Nephron progenitor cell (in vitro differentiated cells): ENCODE measurements at regions not wholly inside any gene's neighbourhood (a gene's known extent, or its start where the extent isn't known, plus 50 kb on each side); places are given as distances from the start of the nearest gene placed in this dataset.

Experiments
- DNase-seq: peaks from one replicate; pipeline ENCODE4 v3.0.0; 2021
- H3K27ac Mint-ChIP-seq: 2 replicates; pipeline ENCODE4 v1.8.0; 2021; ENCODE audit warnings: mild to moderate bottlenecking, moderate library complexity, mixed read lengths
- H3K27me3 Mint-ChIP-seq: 2 replicates; pipeline ENCODE4 v1.8.0; 2021; ENCODE audit warnings: mild to moderate bottlenecking, low read depth, mixed read lengths; ENCODE audit not compliant: poor library complexity
- H3K36me3 Mint-ChIP-seq: 2 replicates; pipeline ENCODE4 v1.8.0; 2021; ENCODE audit warnings: low read depth, mixed read lengths
- H3K4me1 Mint-ChIP-seq: 2 replicates; pipeline ENCODE4 v1.8.0; 2021; ENCODE audit warnings: mixed read lengths
- H3K4me3 Mint-ChIP-seq: 2 replicates; pipeline ENCODE4 v1.8.0; 2021; ENCODE audit warnings: mild to moderate bottlenecking, moderate library complexity, mixed read lengths
- H3K9me3 Mint-ChIP-seq: 2 replicates; pipeline ENCODE4 v1.8.0; 2021; ENCODE audit warnings: mild to moderate bottlenecking, moderate library complexity, mixed read lengths
- CTCF ChIP-seq: fragments of 200-600 bp; sonication (generic); IDR thresholded peaks from 2 replicates; pipeline ENCODE4 v1.5.0; 2021; ENCODE audit warnings: antibody characterized with exemption

- H3K27me3 Mint-ChIP-seq, result no peaks in the 10 kb centered on the region
- DNase-seq, result no peak
- TF ChIP-seq CTCF, result no peak
- no peak overlapping the region for H3K4me3 Mint-ChIP-seq
- no peaks in the 10 kb centered on the region for H3K4me1 Mint-ChIP-seq
- no peaks in the 10 kb centered on the region for H3K36me3 Mint-ChIP-seq
- no peaks in the 10 kb centered on the region for H3K9me3 Mint-ChIP-seq
- H3K27ac Mint-ChIP-seq, result no peak overlapping the region
Measured at GRCh38 chr3:153896197-153896596, 225.0 kb upstream of the ARHGEF26 start.

- TF ChIP-seq CTCF, result no peak
Measured at GRCh38 chr3:153897025-153897723, 224.0 kb upstream of the ARHGEF26 start.

GRCh38 chr3:153897842-153898241 is 223.3 kb upstream of the ARHGEF26 start:
- Mint-ChIP-seq H3K27ac (no peak overlapping the region), H3K36me3 (no peaks in the 10 kb centered on the region), H3K27me3 (no peaks in the 10 kb centered on the region), H3K4me1 (no peaks in the 10 kb centered on the region), H3K4me3 (no peak overlapping the region), H3K9me3 (no peaks in the 10 kb centered on the region)
- TF ChIP-seq CTCF, result no peak
- no peak for DNase-seq

More at GRCh38 chr3:153897025-153897723, 224.0 kb upstream of the ARHGEF26 start:
- Mint-ChIP-seq H3K4me1 (no peaks in the 10 kb centered on the region), H3K27me3 (no peaks in the 10 kb centered on the region), H3K9me3 (no peaks in the 10 kb centered on the region), H3K27ac (no peak overlapping the region), H3K4me3 (no peak overlapping the region), H3K36me3 (no peaks in the 10 kb centered on the region)
- DNase-seq, result no peak

GRCh38 chr3:153901152-153901551 is 220.0 kb upstream of the ARHGEF26 start:
- H3K4me3 Mint-ChIP-seq, result no peak overlapping the region
- no peak overlapping the region for H3K27ac Mint-ChIP-seq
- no peaks in the 10 kb centered on the region for H3K36me3 Mint-ChIP-seq
- DNase-seq, result no peak
- no peaks in the 10 kb centered on the region for H3K27me3 Mint-ChIP-seq
- TF ChIP-seq CTCF, result no peak
- H3K4me1 Mint-ChIP-seq, result no peaks in the 10 kb centered on the region
- H3K9me3 Mint-ChIP-seq, result no peaks in the 10 kb centered on the region

- no peaks in the 10 kb centered on the region for H3K4me1 Mint-ChIP-seq
- no peak overlapping the region for H3K4me3 Mint-ChIP-seq
- DNase-seq, result no peak
- H3K9me3 Mint-ChIP-seq, result no peaks in the 10 kb centered on the region
- no peaks in the 10 kb centered on the region for H3K36me3 Mint-ChIP-seq
- no peak overlapping the region for H3K27ac Mint-ChIP-seq
- no peak for TF ChIP-seq CTCF
- H3K27me3 Mint-ChIP-seq, result no peaks in the 10 kb centered on the region
Measured at GRCh38 chr3:153901991-153902390, 219.2 kb upstream of the ARHGEF26 start.

- no peak overlapping the region for H3K27ac Mint-ChIP-seq
- no peak for TF ChIP-seq CTCF
- H3K9me3 Mint-ChIP-seq, result no peaks in the 10 kb centered on the region
- no peak for DNase-seq
- H3K27me3 Mint-ChIP-seq, result no peaks in the 10 kb centered on the region
- H3K4me3 Mint-ChIP-seq, result no peak overlapping the region
- H3K4me1 Mint-ChIP-seq, result no peaks in the 10 kb centered on the region
- H3K36me3 Mint-ChIP-seq, result no peaks in the 10 kb centered on the region
Measured at GRCh38 chr3:153903430-153903829, 217.8 kb upstream of the ARHGEF26 start.
